HG03342 (cell line): ENCODE measurements at regions not wholly inside any gene's neighbourhood (a gene's known extent, or its start where the extent isn't known, plus 50 kb on each side); places are given as distances from the start of the nearest gene placed in this dataset.

Experiments
- ATAC-seq: cut with Tn5 transposase; IDR thresholded peaks from one replicate; pipeline ENCODE4 v1.9.1; 2021; ENCODE audit warnings: mild to moderate bottlenecking, moderate library complexity; ENCODE audit not compliant: unreplicated experiment

GRCh38 chr10:118537623-118538022 is 57.8 kb downstream of the PRLHR start:
- no peak for ATAC-seq

DNA sequence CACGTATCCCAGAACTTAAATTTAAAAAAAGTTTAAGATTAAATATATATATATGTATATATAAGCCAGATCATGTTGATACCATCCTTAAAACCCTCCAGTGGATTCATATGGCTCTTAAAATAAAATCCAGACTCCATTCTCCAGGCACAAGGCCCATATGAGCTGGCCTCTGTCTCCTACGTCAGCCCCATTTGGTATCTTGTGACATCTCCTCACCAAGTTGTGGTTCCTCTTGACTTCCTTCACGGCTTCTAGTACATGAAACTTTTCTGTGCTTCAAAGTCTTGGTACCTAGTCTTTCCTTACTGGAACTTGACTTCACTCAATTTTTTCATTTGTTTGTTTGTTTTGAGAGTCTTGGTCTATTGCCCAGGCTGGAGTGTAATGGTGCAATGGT is 61.3 kb downstream of the PRLHR start:
- ATAC-seq = no peak

GRCh38 chr10:118531105-118531852 is 64.2 kb downstream of the PRLHR start:
- no peak for ATAC-seq

DNA sequence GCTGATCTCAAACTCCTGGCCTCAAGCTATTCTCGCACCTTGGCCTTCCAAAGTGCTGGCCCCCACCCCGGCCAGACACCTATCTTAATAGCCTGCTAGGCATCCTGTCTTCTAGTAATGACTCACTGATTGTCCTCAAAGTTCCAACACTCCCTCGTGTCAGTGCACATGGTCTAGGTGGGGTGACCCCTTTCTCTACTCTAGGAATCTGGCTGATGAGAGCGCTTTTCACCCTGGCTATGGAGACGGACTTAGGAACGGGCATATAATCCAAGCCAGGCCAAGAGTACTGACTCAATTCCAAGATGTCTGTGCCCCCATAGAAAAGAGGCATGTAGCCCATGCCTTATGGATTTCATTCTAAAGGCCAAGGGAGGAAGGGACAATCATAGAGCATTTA is 67.0 kb downstream of the PRLHR start:
- ATAC-seq = no peak

DNA sequence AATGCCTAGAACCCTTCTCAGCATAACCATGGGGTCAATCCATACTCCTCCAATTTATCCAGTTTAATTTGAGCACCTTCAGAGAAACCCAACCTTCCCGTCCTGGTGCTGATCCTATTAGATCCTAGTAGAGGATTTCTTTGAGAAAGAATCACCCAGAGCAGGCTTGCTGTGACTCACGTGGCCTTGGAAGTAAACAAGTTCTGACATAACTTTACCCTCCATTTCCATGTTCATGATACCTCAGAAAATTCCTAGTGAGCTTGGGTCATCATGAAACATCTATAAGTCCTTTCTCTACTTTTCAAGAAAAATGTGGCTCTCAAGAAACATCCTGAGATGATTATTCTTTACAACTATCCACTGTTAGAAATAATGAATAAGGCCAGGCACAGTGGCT is 71.7 kb downstream of the PRLHR start:
- ATAC-seq = no peak

- no peak for ATAC-seq
Observed at GRCh38 chr10:118522791-118523498, 72.5 kb downstream of the PRLHR start.

DNA sequence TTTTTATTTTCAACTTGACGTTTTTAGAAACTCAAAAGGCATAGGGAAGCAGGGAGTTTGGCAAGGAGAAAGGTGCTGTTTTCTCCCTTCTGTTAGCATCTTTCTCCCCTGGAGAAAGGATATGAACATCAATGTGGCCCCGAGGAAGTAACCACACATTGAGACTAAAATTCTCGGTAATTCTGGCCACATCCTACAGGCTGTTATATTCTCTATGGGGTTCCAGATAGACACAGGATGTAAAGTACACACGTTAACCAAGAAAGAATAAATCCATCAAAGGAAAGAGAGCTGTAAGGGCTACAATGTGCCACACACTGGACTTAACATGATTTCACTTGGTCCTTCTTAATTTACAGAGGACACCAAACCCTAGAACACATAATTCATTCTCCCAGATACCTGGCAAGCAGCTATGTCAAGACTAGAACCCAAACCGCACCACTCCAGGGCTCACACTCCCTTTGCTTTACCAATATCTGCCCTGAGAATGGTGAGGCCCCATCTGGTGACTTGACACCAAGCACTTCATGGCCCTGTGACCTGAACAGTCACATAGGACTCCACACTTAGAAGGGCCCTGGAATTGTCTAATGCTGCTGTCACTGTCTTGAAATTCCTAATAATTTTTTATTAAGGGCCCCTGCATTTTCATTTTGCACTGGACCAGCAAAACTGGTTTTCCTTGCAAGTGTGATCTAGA is 73.9 kb downstream of the PRLHR start:
- ATAC-seq = no peak

- ATAC-seq = no peak
Observed at GRCh38 chr10:118520116-118520742, 75.2 kb downstream of the PRLHR start.

DNA sequence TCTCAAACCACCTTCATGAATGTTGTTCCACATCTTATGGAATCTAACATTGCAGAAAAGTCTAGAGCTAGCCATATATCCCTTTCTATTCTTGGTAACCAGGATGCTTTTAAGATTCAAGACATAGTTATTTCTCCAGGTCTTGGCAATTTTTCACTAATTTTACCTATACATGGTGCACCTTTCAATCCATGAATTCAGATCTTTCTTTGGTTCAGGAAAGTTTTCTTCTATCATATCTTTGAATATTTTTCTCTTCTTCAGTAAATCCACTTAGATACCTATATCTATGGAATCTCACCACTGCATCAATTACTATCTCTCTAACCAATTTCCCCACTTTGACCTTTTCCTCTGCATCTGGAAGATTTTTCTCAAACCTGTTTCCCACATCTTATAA is 77.4 kb downstream of the PRLHR start:
- ATAC-seq = no peak

- ATAC-seq = no peak
Observed at GRCh38 chr10:118516716-118517115, 78.7 kb downstream of the PRLHR start.

DNA sequence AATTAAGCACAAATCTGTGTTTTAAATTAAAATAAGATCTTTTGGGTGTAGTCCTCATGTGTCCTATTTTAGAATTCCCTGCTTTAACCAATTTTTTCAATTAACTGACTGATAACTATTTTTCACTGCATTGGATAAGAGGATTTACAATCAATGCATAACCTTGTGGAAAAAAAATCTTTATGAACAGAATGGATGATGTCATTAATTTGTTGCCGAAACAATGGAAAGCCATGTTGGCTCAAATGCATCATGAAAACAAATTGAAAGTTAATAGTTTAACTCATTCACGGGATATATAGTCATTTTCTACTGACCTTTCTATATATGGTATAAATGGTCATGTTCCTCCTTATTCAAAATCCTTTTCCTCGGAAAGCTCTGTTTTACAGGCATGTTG is 82.3 kb downstream of the PRLHR start:
- no peak for ATAC-seq

DNA sequence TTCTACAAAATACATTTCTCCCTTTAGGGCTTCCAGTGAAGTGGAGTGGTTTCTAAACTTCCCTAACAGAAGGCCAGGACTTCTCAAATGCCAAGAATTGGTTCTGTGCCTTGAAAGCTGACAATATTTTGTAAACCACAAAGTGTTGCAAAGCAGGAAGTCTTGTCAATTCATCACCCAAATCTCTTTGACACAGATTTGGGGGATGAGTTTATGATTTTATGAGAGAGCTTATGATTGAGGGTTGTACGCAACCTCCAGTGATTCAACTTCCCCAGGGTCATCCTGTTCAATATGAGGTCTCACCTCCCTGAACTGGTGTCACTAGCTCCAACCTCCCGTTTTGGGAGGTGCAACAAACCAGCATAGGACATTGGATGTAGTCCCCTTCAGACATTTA is 83.7 kb downstream of the PRLHR start:
- ATAC-seq = no peak

DNA sequence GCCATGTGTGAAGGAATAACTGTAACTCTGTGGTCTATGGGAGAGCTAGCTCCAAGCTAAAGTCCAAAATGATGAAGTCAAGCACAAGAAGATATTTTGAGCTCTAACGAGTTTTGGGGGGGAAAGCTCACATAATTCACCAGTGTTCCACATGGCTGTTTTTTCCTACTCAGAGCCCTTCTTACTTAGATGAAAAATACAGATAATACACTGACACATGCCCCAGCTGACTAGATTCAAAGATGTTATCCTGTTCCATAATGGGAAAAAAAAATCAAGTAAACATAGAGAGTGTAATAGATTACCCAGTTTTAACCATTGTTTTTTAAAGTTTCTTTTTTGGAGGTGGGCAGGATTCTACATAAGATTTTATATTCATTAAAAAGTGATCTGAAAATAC is 86.6 kb downstream of the PRLHR start:
- ATAC-seq = no peak

- ATAC-seq = no peak
Observed at GRCh38 chr10:118508355-118508754, 87.1 kb downstream of the PRLHR start.

- ATAC-seq = no peak
Observed at GRCh38 chr10:118506671-118507590, 88.5 kb downstream of the PRLHR start.

- ATAC-seq = no peak
Observed at GRCh38 chr10:118505363-118505762, 90.1 kb downstream of the PRLHR start.

DNA sequence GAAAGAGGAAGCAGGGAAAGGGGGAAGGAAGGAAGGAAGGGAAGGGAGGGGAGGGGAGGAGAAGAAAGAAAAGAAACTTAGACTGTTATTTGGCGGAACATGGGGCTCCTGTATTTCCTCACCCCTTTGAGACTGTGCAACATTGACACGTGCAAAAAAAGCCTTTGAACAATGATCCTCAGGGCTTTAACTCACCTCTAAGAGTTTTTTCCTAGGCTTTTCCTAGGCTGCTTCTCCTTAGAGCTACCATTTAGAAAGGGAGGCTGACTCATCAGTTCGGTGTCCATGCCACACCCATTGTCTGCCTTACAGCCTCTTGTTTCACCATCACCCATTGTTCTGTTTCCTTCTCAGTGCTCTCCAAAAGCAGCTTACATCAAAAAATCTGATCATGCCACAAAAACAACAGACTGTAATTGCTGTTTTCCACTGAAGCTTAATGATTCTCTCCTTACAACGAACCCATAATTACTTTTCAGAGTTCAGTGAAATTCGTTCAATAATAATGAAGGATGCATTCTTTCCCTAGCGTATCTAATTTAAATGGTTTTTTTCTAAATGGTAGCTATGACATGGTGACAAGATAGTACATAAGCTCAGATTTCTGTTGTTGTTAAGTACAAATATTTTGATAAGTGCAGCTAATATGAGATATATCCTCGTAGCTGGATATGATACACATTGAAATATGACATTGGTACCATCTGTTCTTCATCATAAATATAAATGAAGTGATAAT is 90.8 kb downstream of the PRLHR start:
- ATAC-seq = no peak

DNA sequence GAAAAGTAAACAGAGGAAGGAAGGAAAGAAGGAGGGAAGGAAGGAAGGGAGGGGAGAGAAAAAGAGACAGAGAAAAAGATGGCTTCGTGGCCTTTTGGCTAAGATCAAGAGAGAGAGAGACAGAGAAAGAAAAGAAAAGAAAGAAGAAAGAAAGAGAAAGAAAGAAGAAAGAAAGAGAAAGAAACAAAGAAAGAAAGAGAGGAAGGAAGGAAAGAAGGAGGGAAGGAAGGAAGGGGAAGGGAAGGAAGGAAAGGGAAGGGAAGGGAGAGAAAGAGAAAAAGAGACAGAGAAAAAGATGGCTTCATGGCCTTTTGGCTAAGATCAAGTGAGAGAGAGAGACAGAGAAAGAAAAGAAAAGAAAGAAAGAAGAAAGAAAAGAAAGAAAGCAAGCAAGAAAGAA is 91.4 kb downstream of the PRLHR start:
- no peak for ATAC-seq

DNA sequence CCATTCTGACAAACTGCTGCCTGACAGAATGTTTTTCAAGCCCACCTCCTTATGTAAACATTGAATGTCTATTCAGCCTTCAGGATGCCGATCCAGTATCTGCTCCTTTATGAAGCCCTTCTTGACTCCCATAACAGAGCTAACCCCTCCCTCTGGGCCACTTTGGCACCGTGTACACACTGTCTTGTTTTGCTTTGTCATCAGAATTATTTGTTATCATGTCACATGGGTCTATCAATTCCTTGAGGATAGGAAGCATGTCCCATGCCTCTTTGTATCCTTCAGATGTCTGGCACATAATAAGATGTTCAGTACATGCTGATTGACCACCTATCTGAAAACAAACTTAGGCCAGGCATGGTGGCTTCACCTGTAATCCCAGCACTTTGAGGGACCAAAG is 92.3 kb downstream of the PRLHR start:
- no peak for ATAC-seq
